ENCODE measurements at regions not wholly inside any gene's neighbourhood (a gene's known extent, or its start where the extent isn't known, plus 50 kb on each side); places are given as distances from the start of the nearest gene placed in this dataset.

DNA sequence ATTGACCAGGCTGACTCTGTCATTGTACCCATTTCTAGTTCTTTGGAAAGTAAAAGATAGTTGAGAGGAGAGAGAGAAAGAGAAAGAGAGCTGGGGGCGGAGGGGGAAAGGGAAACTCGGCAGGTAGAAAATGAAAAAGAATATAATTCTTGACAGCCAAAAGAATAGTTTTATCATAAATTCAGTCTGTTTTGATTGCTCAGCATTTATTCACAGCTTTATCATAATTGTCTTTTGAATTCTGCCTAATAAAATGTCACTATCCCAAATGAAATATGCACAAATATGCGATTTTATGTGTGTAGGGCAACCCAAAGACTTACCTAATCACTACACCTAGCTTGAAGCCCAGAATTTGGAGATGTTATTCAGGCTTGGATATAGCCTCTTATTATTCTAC is 1024.0 kb upstream of the PABPC4L start:
- TF ChIP-seq, protein P1, sequence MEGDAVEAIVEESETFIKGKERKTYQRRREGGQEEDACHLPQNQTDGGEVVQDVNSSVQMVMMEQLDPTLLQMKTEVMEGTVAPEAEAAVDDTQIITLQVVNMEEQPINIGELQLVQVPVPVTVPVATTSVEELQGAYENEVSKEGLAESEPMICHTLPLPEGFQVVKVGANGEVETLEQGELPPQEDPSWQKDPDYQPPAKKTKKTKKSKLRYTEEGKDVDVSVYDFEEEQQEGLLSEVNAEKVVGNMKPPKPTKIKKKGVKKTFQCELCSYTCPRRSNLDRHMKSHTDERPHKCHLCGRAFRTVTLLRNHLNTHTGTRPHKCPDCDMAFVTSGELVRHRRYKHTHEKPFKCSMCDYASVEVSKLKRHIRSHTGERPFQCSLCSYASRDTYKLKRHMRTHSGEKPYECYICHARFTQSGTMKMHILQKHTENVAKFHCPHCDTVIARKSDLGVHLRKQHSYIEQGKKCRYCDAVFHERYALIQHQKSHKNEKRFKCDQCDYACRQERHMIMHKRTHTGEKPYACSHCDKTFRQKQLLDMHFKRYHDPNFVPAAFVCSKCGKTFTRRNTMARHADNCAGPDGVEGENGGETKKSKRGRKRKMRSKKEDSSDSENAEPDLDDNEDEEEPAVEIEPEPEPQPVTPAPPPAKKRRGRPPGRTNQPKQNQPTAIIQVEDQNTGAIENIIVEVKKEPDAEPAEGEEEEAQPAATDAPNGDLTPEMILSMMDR (IDR thresholded peaks at IDR 0.05), result no peak
- no peak for TF ChIP-seq POLR2A (IDR thresholded peaks at IDR 0.05)

All from prostate gland (tissue), 2 donors.